ENCODE measurements at regions not wholly inside any gene's neighbourhood (a gene's known extent, or its start where the extent isn't known, plus 50 kb on each side); places are given as distances from the start of the nearest gene placed in this dataset.
A peak's percentile ranks its signal among the peaks of the same experiment; 100 is the strongest.
"Not testable (repeated sequence)": the region's sequence is repeated elsewhere in the genome, so short reads cannot be mapped to it uniquely, and the experiment has no call there.

GRCh38 chr3:177647876-177648275 is 450.6 kb upstream of the TBL1XR1 start:
- H3K36me3 Mint-ChIP-seq (ENCODE audit: low read depth), result no peaks in the 10 kb centered on the region
- peaks cover 27% of the 10 kb centered on the region for H3K4me1 Mint-ChIP-seq (ENCODE audit: low read depth)
- H3K27me3 Mint-ChIP-seq (ENCODE audit: low read depth), result no peaks in the 10 kb centered on the region
- peak overlapping the region; percentile 14 for H3K4me3 Mint-ChIP-seq (ENCODE audit: low read depth)
- no peaks in the 10 kb centered on the region for H3K9me3 Mint-ChIP-seq
- DNase-seq (ENCODE audit: low spot score), result no peak
- intact Hi-C loops (cut with micrococcal nuclease), result no loop called here
- H3K27ac Mint-ChIP-seq, result no peak overlapping the region

DNA sequence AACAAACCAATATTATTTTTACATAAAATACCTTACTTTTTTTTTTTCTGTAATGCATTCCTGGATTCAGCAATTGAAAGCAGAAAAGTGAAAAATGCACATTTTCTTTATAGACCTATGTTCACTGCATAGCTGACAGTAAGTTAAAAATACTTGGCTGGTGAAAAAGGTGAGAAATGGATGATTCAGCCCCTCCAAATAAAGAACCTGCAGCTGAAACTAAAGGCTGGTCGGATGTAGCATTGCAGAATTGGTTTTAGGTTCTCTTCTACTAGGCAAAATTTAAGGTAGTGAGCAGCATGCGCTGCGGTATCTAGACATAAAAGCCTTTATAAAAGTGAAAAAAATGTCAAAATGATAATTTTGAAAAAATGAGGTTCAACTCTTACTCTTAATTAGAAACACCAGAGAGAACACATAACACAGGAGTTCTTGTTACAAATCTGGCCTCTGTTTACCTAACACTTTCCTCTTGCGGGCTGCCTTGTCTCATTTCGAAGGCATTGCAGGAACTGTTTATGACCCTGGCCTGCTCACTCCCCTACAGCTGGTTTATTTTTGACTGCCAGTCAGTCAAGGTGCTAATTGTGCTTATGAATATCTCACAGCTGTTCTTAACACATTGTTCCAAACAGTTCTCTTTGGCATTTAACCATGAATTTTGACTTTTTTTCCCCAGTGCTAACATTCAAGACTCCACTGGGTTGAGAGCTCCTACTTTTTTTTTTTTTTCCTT is 455.4 kb upstream of the TBL1XR1 start:
- Mint-ChIP-seq H3K4me3 (ENCODE audit: low read depth) (no peak overlapping the region), H3K4me1 (ENCODE audit: low read depth) (peaks cover 6% of the 10 kb centered on the region), H3K36me3 (ENCODE audit: low read depth) (no peaks in the 10 kb centered on the region), H3K9me3 (no peaks in the 10 kb centered on the region), H3K27me3 (ENCODE audit: low read depth) (no peaks in the 10 kb centered on the region), H3K27ac (no peak overlapping the region)
- DNase-seq (ENCODE audit: low spot score), result no peak
- intact Hi-C loops (cut with micrococcal nuclease), result no loop called here

DNA sequence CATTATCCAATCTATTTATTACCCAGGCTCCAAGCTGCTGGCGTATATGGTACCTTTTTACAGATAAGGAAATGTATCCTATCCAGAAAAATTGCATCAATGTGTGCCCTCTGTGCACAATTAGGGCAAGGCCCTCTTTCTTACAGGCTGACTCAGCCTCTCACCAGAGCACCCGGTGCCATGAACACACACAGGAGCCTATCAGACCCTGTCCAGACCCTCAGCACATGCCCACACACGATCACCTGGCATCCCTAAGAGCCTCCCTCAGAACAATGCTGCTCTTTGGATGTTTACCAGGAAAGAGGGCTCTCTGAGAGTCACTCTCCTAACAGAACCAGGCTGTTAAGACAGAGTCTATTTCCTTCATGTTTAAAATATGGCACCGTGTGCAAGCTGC is 460.0 kb upstream of the TBL1XR1 start:
- Mint-ChIP-seq H3K9me3 (no peaks in the 10 kb centered on the region), H3K27me3 (ENCODE audit: low read depth) (peaks cover 2% of the 10 kb centered on the region), H3K4me1 (ENCODE audit: low read depth) (no peaks in the 10 kb centered on the region), H3K27ac (no peak overlapping the region), H3K36me3 (ENCODE audit: low read depth) (peaks cover 2% of the 10 kb centered on the region), H3K4me3 (ENCODE audit: low read depth) (no peak overlapping the region)
- DNase-seq (ENCODE audit: low spot score), result no peak
- intact Hi-C loops (cut with micrococcal nuclease), result no loop called here

GRCh38 chr3:177658354-177658753 is 461.1 kb upstream of the TBL1XR1 start:
- Mint-ChIP-seq H3K4me1 (ENCODE audit: low read depth) (no peaks in the 10 kb centered on the region), H3K27me3 (ENCODE audit: low read depth) (peaks cover 2% of the 10 kb centered on the region), H3K27ac (no peak overlapping the region), H3K9me3 (no peaks in the 10 kb centered on the region), H3K4me3 (ENCODE audit: low read depth) (no peak overlapping the region), H3K36me3 (ENCODE audit: low read depth) (peaks cover 2% of the 10 kb centered on the region)
- no peak for DNase-seq (ENCODE audit: low spot score)
- intact Hi-C loops (cut with micrococcal nuclease), result no loop called here

GRCh38 chr3:177664380-177665103 is 467.3 kb upstream of the TBL1XR1 start:
- H3K9me3 Mint-ChIP-seq; H3K27ac Mint-ChIP-seq; H3K27me3 Mint-ChIP-seq (ENCODE audit: low read depth); H3K4me1 Mint-ChIP-seq (ENCODE audit: low read depth); H3K4me3 Mint-ChIP-seq (ENCODE audit: low read depth); intact Hi-C loops (cut with micrococcal nuclease); H3K36me3 Mint-ChIP-seq (ENCODE audit: low read depth); DNase-seq (ENCODE audit: low spot score): not testable (repeated sequence)

DNA sequence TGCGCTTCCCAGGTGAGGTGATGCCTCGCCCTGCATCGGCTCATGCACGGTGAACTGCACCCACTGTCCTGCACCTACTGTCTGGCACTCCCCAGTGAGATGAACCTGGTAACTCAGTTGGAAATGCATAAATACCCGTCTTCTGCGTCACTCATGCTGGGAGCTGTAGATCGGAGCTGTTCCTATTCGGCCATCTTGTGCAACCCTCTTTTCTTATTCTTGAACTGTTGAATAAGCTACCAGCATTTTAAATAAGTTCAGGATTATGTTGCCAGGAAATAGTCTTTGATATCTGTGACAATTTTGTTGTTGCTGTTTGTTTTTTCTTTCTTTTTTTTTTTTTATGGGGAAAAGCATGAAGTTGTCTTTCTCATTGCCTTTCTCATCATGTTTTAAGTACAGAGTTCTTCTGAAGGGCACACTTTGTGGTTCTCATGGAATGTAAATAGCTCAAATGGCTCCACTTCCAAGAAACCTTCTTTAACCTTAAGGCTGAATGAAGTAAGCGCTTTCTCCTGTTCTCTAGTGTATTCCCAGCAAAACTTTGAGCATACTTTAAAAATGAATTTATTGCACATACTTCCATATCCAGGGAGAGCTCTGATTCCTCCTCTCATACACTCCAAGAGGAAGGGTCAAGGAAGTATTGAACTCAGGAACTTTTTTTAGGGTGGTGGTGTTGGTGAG is 468.0 kb upstream of the TBL1XR1 start:
- intact Hi-C loops (cut with micrococcal nuclease), result no loop called here
- peaks cover 2% of the 10 kb centered on the region for H3K36me3 Mint-ChIP-seq (ENCODE audit: low read depth)
- H3K4me1 Mint-ChIP-seq (ENCODE audit: low read depth), result no peaks in the 10 kb centered on the region
- no peak overlapping the region for H3K4me3 Mint-ChIP-seq (ENCODE audit: low read depth)
- no peaks in the 10 kb centered on the region for H3K9me3 Mint-ChIP-seq
- no peak overlapping the region for H3K27ac Mint-ChIP-seq
- DNase-seq (ENCODE audit: low spot score), result no peak
- H3K27me3 Mint-ChIP-seq (ENCODE audit: low read depth), result peaks cover 2% of the 10 kb centered on the region

- H3K27me3 Mint-ChIP-seq (ENCODE audit: low read depth), result no peaks in the 10 kb centered on the region
- intact Hi-C loops (cut with micrococcal nuclease), result loop anchor here (10.0 kb wide), 1 partner anchor 618 kb away; no protein-coding TSS in a partner anchor
- no peaks in the 10 kb centered on the region for H3K9me3 Mint-ChIP-seq
- H3K27ac Mint-ChIP-seq, result no peak overlapping the region
- no peaks in the 10 kb centered on the region for H3K4me1 Mint-ChIP-seq (ENCODE audit: low read depth)
- H3K4me3 Mint-ChIP-seq (ENCODE audit: low read depth), result no peak overlapping the region
- no peak for DNase-seq (ENCODE audit: low spot score)
- H3K36me3 Mint-ChIP-seq (ENCODE audit: low read depth), result no peaks in the 10 kb centered on the region
Observed at GRCh38 chr3:177672252-177672911, 475.1 kb upstream of the TBL1XR1 start.

DNA sequence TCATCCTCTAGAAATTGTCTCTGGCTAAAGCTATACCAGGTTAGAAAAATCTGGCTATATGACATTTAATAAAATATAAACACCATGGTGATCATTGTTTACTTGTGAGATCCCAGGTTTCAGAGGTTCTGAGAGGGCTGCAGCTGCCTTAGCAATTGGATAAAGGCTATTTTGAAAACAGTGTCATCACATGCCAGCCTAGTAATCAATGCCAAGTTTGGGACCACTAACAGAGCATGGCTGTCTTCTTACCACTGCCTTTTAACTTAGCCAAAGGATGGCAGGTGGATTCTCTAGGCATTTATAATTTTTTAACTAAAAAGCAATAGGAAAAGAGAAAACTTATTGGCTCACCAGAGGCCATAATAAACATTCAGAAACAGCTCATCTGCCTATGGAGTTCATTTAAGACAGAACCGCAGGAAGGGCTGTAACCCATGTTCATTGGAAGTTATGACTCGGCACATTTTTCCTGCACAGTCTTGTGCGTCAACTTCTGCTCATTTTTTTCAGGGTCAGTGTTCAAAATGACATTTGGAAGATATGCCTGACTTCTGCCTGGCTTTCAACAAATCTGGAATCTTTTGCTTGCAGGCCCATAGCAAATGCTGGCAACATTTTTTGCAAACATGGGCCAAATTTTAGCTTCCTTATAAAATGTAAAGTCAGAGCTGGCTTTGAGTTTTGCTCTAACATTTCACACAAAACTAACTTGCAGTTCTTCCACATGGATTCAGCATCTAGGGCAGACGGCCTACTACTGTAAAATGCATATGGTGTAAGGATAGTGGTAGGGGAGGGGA is 476.0 kb upstream of the TBL1XR1 start:
- Mint-ChIP-seq H3K36me3 (ENCODE audit: low read depth) (no peaks in the 10 kb centered on the region), H3K4me1 (ENCODE audit: low read depth) (no peaks in the 10 kb centered on the region)

GRCh38 chr3:177674186-177674585 is 476.9 kb upstream of the TBL1XR1 start:
- Mint-ChIP-seq H3K36me3 (ENCODE audit: low read depth) (no peaks in the 10 kb centered on the region), H3K9me3 (no peaks in the 10 kb centered on the region), H3K27me3 (ENCODE audit: low read depth) (no peaks in the 10 kb centered on the region), H3K4me1 (ENCODE audit: low read depth) (peaks cover 5% of the 10 kb centered on the region), H3K4me3 (ENCODE audit: low read depth) (no peak overlapping the region), H3K27ac (no peak overlapping the region)
- no peak for DNase-seq (ENCODE audit: low spot score)
- intact Hi-C loops (cut with micrococcal nuclease), result loop anchor here (10.0 kb wide), 1 partner anchor 619 kb away; no protein-coding TSS in a partner anchor

More for the DNA sequence above, 476.0 kb upstream of the TBL1XR1 start:
- Mint-ChIP-seq H3K27ac (no peak overlapping the region), H3K4me3 (ENCODE audit: low read depth) (no peak overlapping the region), H3K27me3 (ENCODE audit: low read depth) (no peaks in the 10 kb centered on the region), H3K9me3 (no peaks in the 10 kb centered on the region)
- intact Hi-C loops (cut with micrococcal nuclease), result loop anchor here (10.0 kb wide), 1 partner anchor 619 kb away; no protein-coding TSS in a partner anchor
- DNase-seq (ENCODE audit: low spot score), result no peak

GRCh38 chr3:177676148-177676547 is 478.9 kb upstream of the TBL1XR1 start:
- DNase-seq (ENCODE audit: low spot score), result no peak
- Mint-ChIP-seq H3K27ac (no peak overlapping the region), H3K4me1 (ENCODE audit: low read depth) (peaks cover 14% of the 10 kb centered on the region), H3K9me3 (no peaks in the 10 kb centered on the region), H3K27me3 (ENCODE audit: low read depth) (no peaks in the 10 kb centered on the region), H3K4me3 (ENCODE audit: low read depth) (no peak overlapping the region), H3K36me3 (ENCODE audit: low read depth) (no peaks in the 10 kb centered on the region)
- intact Hi-C loops (cut with micrococcal nuclease), result loop anchor here (5.0 to 10.0 kb wide), 2 partner anchors 111 to 621 kb away; no protein-coding TSS in a partner anchor

GRCh38 chr3:177676947-177677587 is 479.8 kb upstream of the TBL1XR1 start:
- Mint-ChIP-seq H3K9me3 (no peaks in the 10 kb centered on the region), H3K4me3 (ENCODE audit: low read depth) (no peak overlapping the region), H3K36me3 (ENCODE audit: low read depth) (no peaks in the 10 kb centered on the region), H3K27ac (no peak overlapping the region), H3K4me1 (ENCODE audit: low read depth) (peaks cover 17% of the 10 kb centered on the region), H3K27me3 (ENCODE audit: low read depth) (no peaks in the 10 kb centered on the region)
- no peak for DNase-seq (ENCODE audit: low spot score)
- intact Hi-C loops (cut with micrococcal nuclease), result loop anchor here (5.0 to 10.0 kb wide), 2 partner anchors 110 to 622 kb away; no protein-coding TSS in a partner anchor
